ENCODE measurements at regions not wholly inside any gene's neighbourhood (a gene's known extent, or its start where the extent isn't known, plus 50 kb on each side); places are given as distances from the start of the nearest gene placed in this dataset.

GRCh38 chr5:68543212-68543611 lies 327.7 kb downstream of the PIK3R1 start:
- FAIRE-seq = no peak

- no peak for FAIRE-seq
Observed at GRCh38 chr5:68544091-68544647, 328.6 kb downstream of the PIK3R1 start.

GRCh38 chr5:68544648-68545552 lies 329.3 kb downstream of the PIK3R1 start:
- FAIRE-seq = no peak

- no peak for FAIRE-seq
Observed at GRCh38 chr5:68545636-68546295, 330.2 kb downstream of the PIK3R1 start.

- FAIRE-seq = no peak
Observed at GRCh38 chr5:68547056-68547455, 331.5 kb downstream of the PIK3R1 start.

GRCh38 chr5:68547622-68548021 lies 332.1 kb downstream of the PIK3R1 start:
- no peak for FAIRE-seq

- FAIRE-seq = no peak
Observed at GRCh38 chr5:68548959-68549676, 333.6 kb downstream of the PIK3R1 start.

GRCh38 chr5:68550015-68550414 lies 334.5 kb downstream of the PIK3R1 start:
- no peak for FAIRE-seq

GRCh38 chr5:68551436-68551835 lies 335.9 kb downstream of the PIK3R1 start:
- FAIRE-seq = no peak

GRCh38 chr5:68554571-68555279 lies 339.2 kb downstream of the PIK3R1 start:
- FAIRE-seq = no peak

- FAIRE-seq = no peak
Observed at GRCh38 chr5:68555907-68556681, 340.5 kb downstream of the PIK3R1 start.

- no peak for FAIRE-seq
Observed at GRCh38 chr5:68557162-68557936, 341.8 kb downstream of the PIK3R1 start.

- no peak for FAIRE-seq
Observed at GRCh38 chr5:68562308-68562707, 346.8 kb downstream of the PIK3R1 start.

- no peak for FAIRE-seq
Observed at GRCh38 chr5:68565427-68565826, 349.9 kb downstream of the PIK3R1 start.

GRCh38 chr5:68576805-68577204 lies 361.2 kb downstream of the PIK3R1 start:
- FAIRE-seq = no peak

GRCh38 chr5:68582284-68582683 lies 366.7 kb downstream of the PIK3R1 start:
- FAIRE-seq = no peak

GRCh38 chr5:68587171-68587570 lies 371.6 kb downstream of the PIK3R1 start:
- no peak for FAIRE-seq

GRCh38 chr5:68591850-68592249 lies 376.3 kb downstream of the PIK3R1 start:
- FAIRE-seq = no peak

GRCh38 chr5:68592351-68592750 lies 376.8 kb downstream of the PIK3R1 start:
- no peak for FAIRE-seq

- no peak for FAIRE-seq
Observed at GRCh38 chr5:68593211-68593671, 377.7 kb downstream of the PIK3R1 start.

GRCh38 chr5:68612972-68613371 lies 397.4 kb downstream of the PIK3R1 start:
- no peak for FAIRE-seq
